HEK293 (cell line): ENCODE measurements at regions not wholly inside any gene's neighbourhood (a gene's known extent, or its start where the extent isn't known, plus 50 kb on each side); places are given as distances from the start of the nearest gene placed in this dataset.

Source experiments
- CTCF ChIA-PET: fragments of 350-600 bp; formaldehyde crosslinking; extraction: SDS; loops from one replicate; lab custom pipeline; 2021; ENCODE audit warnings: antibody characterized with exemption; lab: Yijun Ruan, JAX
- POLR2A ChIA-PET: fragments of 300-600 bp; formaldehyde crosslinking; extraction: SDS; loops from one replicate; lab custom pipeline; 2020; ENCODE audit warnings: antibody characterized with exemption, inconsistent platforms; lab: Yijun Ruan, JAX
- H3K27ac ChIP-seq: fragments of 200-500 bp; sonication (Bioruptor generic); 2 replicates; pipeline ENCODE4 v1.5.1; 2014; ENCODE audit warnings: low read depth, low read length, control low read depth, inconsistent platforms; ENCODE audit errors: extremely low read depth
- H3K36me3 ChIP-seq, 2 experiments: fragments of 200-500 bp in 1 of 2; sonication (Bioruptor generic) in 1 of 2; 1 replicate in 1 of 2; 2 replicates in 1 of 2; pipeline ENCODE4 v1.5.1; 2014 to 2017; ENCODE audit warnings: inconsistent platforms in 2 of 2, low read length in 2 of 2; ENCODE audit not compliant: control insufficient read depth in 2 of 2, insufficient read depth in 1 of 2
- H3K4me1 ChIP-seq: fragments of 200-500 bp; sonication (Bioruptor generic); 2 replicates; pipeline ENCODE4 v1.5.1; 2014; ENCODE audit warnings: mild to moderate bottlenecking, low read length, inconsistent platforms; ENCODE audit not compliant: control insufficient read depth, insufficient read depth
- H3K4me3 ChIP-seq: 2 replicates; pipeline ENCODE4 v1.5.1; 2011; ENCODE audit warnings: low read depth, mild to moderate bottlenecking, control low read depth, low read length, moderate library complexity
- H3K9me3 ChIP-seq: fragments of 200-500 bp; sonication (Bioruptor generic); 2 replicates; pipeline ENCODE4 v1.5.1; 2014; ENCODE audit warnings: low read depth, low read length, inconsistent platforms; ENCODE audit not compliant: control insufficient read depth, insufficient read depth
- PRDM1 ChIP-seq: fragments of 450-650 bp; formaldehyde crosslinking; IDR thresholded peaks from 2 replicates; pipeline ENCODE4; 2016; ENCODE audit warnings: missing biosample characterization, missing genetic modification characterization
- SP3 ChIP-seq: fragments of 450-650 bp; formaldehyde crosslinking; IDR thresholded peaks from 2 replicates; pipeline ENCODE4 v1.5.1; 2016; ENCODE audit warnings: missing biosample characterization, missing genetic modification characterization
- SP7 ChIP-seq: fragments of 450-650 bp; formaldehyde crosslinking; IDR thresholded peaks from 2 replicates; pipeline ENCODE4 v1.5.1; 2016; ENCODE audit warnings: missing biosample characterization, missing genetic modification characterization
- ZNF140 ChIP-seq: fragments of 450-650 bp; formaldehyde crosslinking; IDR thresholded peaks from 2 replicates; pipeline ENCODE4 v1.5.1; 2016; ENCODE audit warnings: missing biosample characterization, missing genetic modification characterization
- ZNF19 ChIP-seq: fragments of 450-650 bp; formaldehyde crosslinking; IDR thresholded peaks from 2 replicates; pipeline ENCODE4; 2016; ENCODE audit warnings: missing biosample characterization, missing genetic modification characterization, low read depth
- ZNF221 ChIP-seq: fragments of 450-650 bp; formaldehyde crosslinking; IDR thresholded peaks from 2 replicates; pipeline ENCODE4 v1.5.1; 2017; ENCODE audit warnings: missing biosample characterization, missing genetic modification characterization, borderline replicate concordance
- ZNF311 ChIP-seq: fragments of 450-650 bp; formaldehyde crosslinking; IDR thresholded peaks from 2 replicates; pipeline ENCODE4 v1.5.1; 2017; ENCODE audit warnings: missing biosample characterization, missing genetic modification characterization, borderline replicate concordance
- ZNF394 ChIP-seq: fragments of 450-650 bp; formaldehyde crosslinking; IDR thresholded peaks from 2 replicates; pipeline ENCODE4 v1.5.1; 2016; ENCODE audit warnings: missing biosample characterization, missing genetic modification characterization, mild to moderate bottlenecking, moderate library complexity, borderline replicate concordance
- ZNF416 ChIP-seq: fragments of 450-650 bp; formaldehyde crosslinking; IDR thresholded peaks from 2 replicates; pipeline ENCODE4 v1.5.1; 2016; ENCODE audit warnings: missing biosample characterization, missing genetic modification characterization
- ZNF501 ChIP-seq: fragments of 450-650 bp; formaldehyde crosslinking; IDR thresholded peaks from 2 replicates; pipeline ENCODE4 v1.5.1; 2016; ENCODE audit warnings: missing biosample characterization, missing genetic modification characterization
- ZNF548 ChIP-seq: fragments of 450-650 bp; formaldehyde crosslinking; IDR thresholded peaks from 2 replicates; pipeline ENCODE4 v1.5.1; 2016; ENCODE audit warnings: missing biosample characterization, missing genetic modification characterization
- ZNF585B ChIP-seq: fragments of 450-650 bp; formaldehyde crosslinking; IDR thresholded peaks from 2 replicates; pipeline ENCODE4 v1.5.1; 2016; ENCODE audit warnings: missing biosample characterization, missing genetic modification characterization
- ZNF654 ChIP-seq: fragments of 450-650 bp; formaldehyde crosslinking; IDR thresholded peaks from 2 replicates; pipeline ENCODE4 v1.5.1; 2016; ENCODE audit warnings: low read depth, missing biosample characterization, missing genetic modification characterization
- ZNF777 ChIP-seq: fragments of 450-650 bp; formaldehyde crosslinking; IDR thresholded peaks from 2 replicates; pipeline ENCODE4 v1.5.1; 2017; ENCODE audit warnings: missing biosample characterization, missing genetic modification characterization, borderline replicate concordance
- TF ChIP-seq, protein P1 (sequence below): fragments of 450-650 bp; formaldehyde crosslinking; IDR thresholded peaks from 2 replicates; pipeline ENCODE4 v1.5.1; 2016; ENCODE audit warnings: missing biosample characterization, missing genetic modification characterization, borderline replicate concordance
- TF ChIP-seq, protein P2 (sequence below): fragments of 450-650 bp; formaldehyde crosslinking; IDR thresholded peaks from 2 replicates; pipeline ENCODE4 v1.5.1; 2017; ENCODE audit warnings: missing biosample characterization, missing genetic modification characterization
- TF ChIP-seq, protein P3 (sequence below): fragments of 450-650 bp; formaldehyde crosslinking; IDR thresholded peaks from 2 replicates; pipeline ENCODE4 v1.5.1; 2016; ENCODE audit warnings: missing biosample characterization, missing genetic modification characterization
- TF ChIP-seq, protein P4 (sequence below): fragments of 450-650 bp; formaldehyde crosslinking; IDR thresholded peaks from 2 replicates; pipeline ENCODE4 v1.5.1; 2016; ENCODE audit warnings: missing biosample characterization, missing genetic modification characterization

DNA sequence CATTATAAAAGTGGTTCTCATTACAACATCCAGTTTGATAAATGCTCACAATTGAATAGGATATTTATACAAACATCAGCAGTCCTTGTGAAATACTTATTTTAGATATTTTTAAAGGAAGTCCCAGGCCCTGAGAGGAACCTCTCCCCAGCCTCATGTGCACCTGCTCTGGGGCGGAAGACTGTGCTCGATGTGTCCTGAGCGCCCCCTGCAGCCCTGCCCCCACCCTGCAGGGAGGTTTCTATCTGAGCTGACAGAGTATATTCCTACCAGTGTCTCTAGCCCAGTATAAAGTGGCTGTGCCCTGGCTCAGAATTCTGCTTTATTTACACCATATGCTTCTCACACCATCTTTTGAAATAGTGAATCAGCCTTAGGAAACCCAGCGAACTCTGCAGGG is 1349.1 kb downstream of the TMEM121 start:
- ChIA-PET CTCF (interaction anchor here (0.7 to 13.9 kb wide), 9 partner anchors 8 to 257 kb away, joined by 3 to 261 read pairs (median 5); no protein-coding TSS in a partner anchor), POLR2A (no interaction called here)
- TF ChIP-seq ZNF654: 0 out of 2 replicates have a peak, but pooled peaks have one; percentile 8
- TF ChIP-seq, protein P1, sequence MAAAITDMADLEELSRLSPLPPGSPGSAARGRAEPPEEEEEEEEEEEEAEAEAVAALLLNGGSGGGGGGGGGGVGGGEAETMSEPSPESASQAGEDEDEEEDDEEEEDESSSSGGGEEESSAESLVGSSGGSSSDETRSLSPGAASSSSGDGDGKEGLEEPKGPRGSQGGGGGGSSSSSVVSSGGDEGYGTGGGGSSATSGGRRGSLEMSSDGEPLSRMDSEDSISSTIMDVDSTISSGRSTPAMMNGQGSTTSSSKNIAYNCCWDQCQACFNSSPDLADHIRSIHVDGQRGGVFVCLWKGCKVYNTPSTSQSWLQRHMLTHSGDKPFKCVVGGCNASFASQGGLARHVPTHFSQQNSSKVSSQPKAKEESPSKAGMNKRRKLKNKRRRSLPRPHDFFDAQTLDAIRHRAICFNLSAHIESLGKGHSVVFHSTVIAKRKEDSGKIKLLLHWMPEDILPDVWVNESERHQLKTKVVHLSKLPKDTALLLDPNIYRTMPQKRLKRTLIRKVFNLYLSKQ (tag by site-specific recombination): no peak
- H3K9me3 ChIP-seq: no peaks in the 10 kb centered on the region; the same call in 1 of the 2 replicates
- H3K27ac ChIP-seq: no peak overlapping the region
- H3K36me3 ChIP-seq: no peaks in the 10 kb centered on the region; a peak in 1 of 3 replicates
- H3K4me1 ChIP-seq: 0 out of 2 replicates have a peak, but pooled peaks cover 4% of the 10 kb centered on the region
- no peak overlapping the region for H3K4me3 ChIP-seq

DNA sequence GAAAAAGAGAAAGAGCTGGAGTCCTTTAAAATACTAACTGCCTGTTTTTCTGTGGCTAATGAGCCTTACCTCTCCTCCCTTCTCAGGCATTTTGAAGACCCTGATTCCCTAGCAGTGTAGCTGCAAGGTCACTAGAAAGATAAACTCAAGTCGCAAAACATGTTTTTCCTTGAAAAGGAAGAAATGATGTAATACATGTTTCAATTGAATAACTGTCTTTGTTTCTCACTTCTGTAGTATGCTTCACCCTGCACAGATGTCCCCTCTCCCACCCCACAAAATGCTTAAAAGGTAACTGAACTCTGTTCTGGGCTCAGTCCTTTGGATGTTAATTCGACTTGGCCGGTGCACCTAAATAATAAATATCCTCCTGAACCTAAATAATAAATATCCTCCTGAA is 1350.3 kb downstream of the TMEM121 start:
- TF ChIP-seq ZNF585B (tag by site-specific recombination) (no peak), ZNF140 (tag by site-specific recombination) (no peak), ZNF501 (tag by site-specific recombination) (no peak), ZNF548 (no peak)
- no peak overlapping the region for H3K27ac ChIP-seq

DNA sequence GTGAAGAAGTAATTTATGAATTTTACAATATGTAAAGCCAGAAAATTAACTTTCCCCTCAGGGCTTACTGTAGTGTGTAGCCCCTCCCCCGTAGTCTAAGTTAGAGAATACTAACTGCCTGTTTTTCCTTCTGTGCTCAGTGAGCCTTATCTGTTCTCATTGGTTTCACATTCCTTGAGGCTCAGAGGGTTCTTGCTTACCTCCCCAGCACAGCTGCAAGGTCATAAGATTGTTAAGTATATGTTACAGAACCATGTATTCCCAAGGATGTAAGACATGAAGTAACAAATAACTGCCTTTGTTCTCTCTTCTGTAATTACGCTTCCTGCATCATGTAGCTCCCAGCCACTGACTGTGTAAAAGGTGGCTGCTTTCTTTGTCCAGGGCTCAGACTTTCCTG is 1351.1 kb downstream of the TMEM121 start:
- H3K4me1 ChIP-seq: 0 out of 2 replicates have a peak, but pooled peaks cover 4% of the 10 kb centered on the region
- no peaks in the 10 kb centered on the region; the same call in 1 of the 2 replicates for H3K9me3 ChIP-seq
- POLR2A ChIA-PET: no interaction called here
- no peak overlapping the region for H3K27ac ChIP-seq
- H3K4me3 ChIP-seq: no peak overlapping the region
- TF ChIP-seq SP7 (tag by site-specific recombination) (peak; percentile 58; the same call in 1 of the 2 replicates), ZNF311 (tag by site-specific recombination) (no peak), SP3 (tag by site-specific recombination) (no peak)
- TF ChIP-seq, all 188 proteins: peak for 1
- no peaks in the 10 kb centered on the region; a peak in 1 of 3 replicates for H3K36me3 ChIP-seq
- CTCF ChIA-PET: interaction anchor here (0.6 to 13.9 kb wide), 6 partner anchors 35 to 217 kb away, joined by 3 to 261 read pairs (median 4); no protein-coding TSS in a partner anchor

More for the DNA sequence above, 1350.3 kb downstream of the TMEM121 start:
- Histone ChIP-seq H3K4me1 (0 out of 2 replicates have a peak, but pooled peaks cover 4% of the 10 kb centered on the region), H3K36me3 (no peaks in the 10 kb centered on the region; a peak in 1 of 3 replicates), H3K9me3 (no peaks in the 10 kb centered on the region; the same call in 1 of the 2 replicates), H3K4me3 (no peak overlapping the region)
- POLR2A ChIA-PET: no interaction called here
- CTCF ChIA-PET: interaction anchor here (0.6 to 13.9 kb wide), 5 partner anchors 10 to 360 kb away, joined by 4 to 261 read pairs (median 9); no protein-coding TSS in a partner anchor

DNA sequence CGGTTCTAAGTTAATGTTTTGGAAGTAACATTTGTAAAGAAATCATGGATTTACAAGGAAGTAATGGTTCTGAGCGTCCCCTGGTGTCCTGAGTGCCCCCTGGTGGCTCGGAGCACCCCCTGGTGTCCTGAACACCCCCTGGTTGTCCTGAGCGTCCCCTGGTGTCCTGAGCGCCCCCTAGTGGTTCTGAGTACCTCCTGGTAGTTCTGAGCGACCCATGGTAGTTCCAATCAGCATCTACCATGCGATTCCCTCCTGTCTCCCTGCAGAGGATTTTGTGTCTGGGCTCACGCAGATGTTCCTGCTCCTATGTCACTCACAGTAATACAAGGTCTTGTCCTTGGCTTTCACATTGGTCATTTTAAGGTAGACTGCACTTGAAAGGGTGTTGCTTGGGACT is 1352.9 kb downstream of the TMEM121 start:
- no peaks in the 10 kb centered on the region; a peak in 1 of 3 replicates for H3K36me3 ChIP-seq
- H3K27ac ChIP-seq: no peak overlapping the region
- H3K4me1 ChIP-seq: 0 out of 2 replicates have a peak, but pooled peaks cover 4% of the 10 kb centered on the region
- CTCF ChIA-PET: interaction anchor here (0.7 to 13.9 kb wide), 3 partner anchors 36 to 188 kb away, joined by 3 to 261 read pairs (median 3); no protein-coding TSS in a partner anchor
- H3K4me3 ChIP-seq: no peak overlapping the region
- POLR2A ChIA-PET: no interaction called here
- no peaks in the 10 kb centered on the region; the same call in 1 of the 2 replicates for H3K9me3 ChIP-seq
- TF ChIP-seq ZNF777 (no peak), PRDM1 (tag by site-specific recombination) (no peak), ZNF19 (tag by site-specific recombination) (no peak), ZNF394 (tag by site-specific recombination) (no peak), ZNF501 (tag by site-specific recombination) (no peak), ZNF416 (tag by site-specific recombination) (no peak), ZNF221 (tag by site-specific recombination) (no peak)
- TF ChIP-seq, protein P2, sequence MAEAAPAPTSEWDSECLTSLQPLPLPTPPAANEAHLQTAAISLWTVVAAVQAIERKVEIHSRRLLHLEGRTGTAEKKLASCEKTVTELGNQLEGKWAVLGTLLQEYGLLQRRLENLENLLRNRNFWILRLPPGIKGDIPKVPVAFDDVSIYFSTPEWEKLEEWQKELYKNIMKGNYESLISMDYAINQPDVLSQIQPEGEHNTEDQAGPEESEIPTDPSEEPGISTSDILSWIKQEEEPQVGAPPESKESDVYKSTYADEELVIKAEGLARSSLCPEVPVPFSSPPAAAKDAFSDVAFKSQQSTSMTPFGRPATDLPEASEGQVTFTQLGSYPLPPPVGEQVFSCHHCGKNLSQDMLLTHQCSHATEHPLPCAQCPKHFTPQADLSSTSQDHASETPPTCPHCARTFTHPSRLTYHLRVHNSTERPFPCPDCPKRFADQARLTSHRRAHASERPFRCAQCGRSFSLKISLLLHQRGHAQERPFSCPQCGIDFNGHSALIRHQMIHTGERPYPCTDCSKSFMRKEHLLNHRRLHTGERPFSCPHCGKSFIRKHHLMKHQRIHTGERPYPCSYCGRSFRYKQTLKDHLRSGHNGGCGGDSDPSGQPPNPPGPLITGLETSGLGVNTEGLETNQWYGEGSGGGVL (tag by site-specific recombination): no peak
- TF ChIP-seq, protein P1 (tag by site-specific recombination): no peak
- TF ChIP-seq, protein P3, sequence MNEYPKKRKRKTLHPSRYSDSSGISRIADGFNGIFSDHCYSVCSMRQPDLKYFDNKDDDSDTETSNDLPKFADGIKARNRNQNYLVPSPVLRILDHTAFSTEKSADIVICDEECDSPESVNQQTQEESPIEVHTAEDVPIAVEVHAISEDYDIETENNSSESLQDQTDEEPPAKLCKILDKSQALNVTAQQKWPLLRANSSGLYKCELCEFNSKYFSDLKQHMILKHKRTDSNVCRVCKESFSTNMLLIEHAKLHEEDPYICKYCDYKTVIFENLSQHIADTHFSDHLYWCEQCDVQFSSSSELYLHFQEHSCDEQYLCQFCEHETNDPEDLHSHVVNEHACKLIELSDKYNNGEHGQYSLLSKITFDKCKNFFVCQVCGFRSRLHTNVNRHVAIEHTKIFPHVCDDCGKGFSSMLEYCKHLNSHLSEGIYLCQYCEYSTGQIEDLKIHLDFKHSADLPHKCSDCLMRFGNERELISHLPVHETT (tag by site-specific recombination): no peak
- TF ChIP-seq, protein P4, sequence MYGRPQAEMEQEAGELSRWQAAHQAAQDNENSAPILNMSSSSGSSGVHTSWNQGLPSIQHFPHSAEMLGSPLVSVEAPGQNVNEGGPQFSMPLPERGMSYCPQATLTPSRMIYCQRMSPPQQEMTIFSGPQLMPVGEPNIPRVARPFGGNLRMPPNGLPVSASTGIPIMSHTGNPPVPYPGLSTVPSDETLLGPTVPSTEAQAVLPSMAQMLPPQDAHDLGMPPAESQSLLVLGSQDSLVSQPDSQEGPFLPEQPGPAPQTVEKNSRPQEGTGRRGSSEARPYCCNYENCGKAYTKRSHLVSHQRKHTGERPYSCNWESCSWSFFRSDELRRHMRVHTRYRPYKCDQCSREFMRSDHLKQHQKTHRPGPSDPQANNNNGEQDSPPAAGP (tag by site-specific recombination): no peak
